HEK293 (cell line): ENCODE measurements at regions not wholly inside any gene's neighbourhood (a gene's known extent, or its start where the extent isn't known, plus 50 kb on each side); places are given as distances from the start of the nearest gene placed in this dataset.

ENCODE experiments used
- EGR2 ChIP-seq: fragments of 450-650 bp; formaldehyde crosslinking; IDR thresholded peaks from 2 replicates; pipeline ENCODE4 v1.5.1; 2016; ENCODE audit warnings: low read depth, missing biosample characterization, missing genetic modification characterization
- HIC1 ChIP-seq: fragments of 450-650 bp; formaldehyde crosslinking; IDR thresholded peaks from 2 replicates; pipeline ENCODE4 v1.5.1; 2016; ENCODE audit warnings: missing biosample characterization, missing genetic modification characterization
- KLF17 ChIP-seq: fragments of 450-650 bp; formaldehyde crosslinking; IDR thresholded peaks from 2 replicates; pipeline ENCODE4 v1.5.1; 2016; ENCODE audit warnings: missing biosample characterization, missing genetic modification characterization
- KLF8 ChIP-seq: fragments of 450-650 bp; formaldehyde crosslinking; IDR thresholded peaks from 2 replicates; pipeline ENCODE4 v1.5.1; 2016; ENCODE audit warnings: missing biosample characterization, missing genetic modification characterization
- PRDM1 ChIP-seq: fragments of 450-650 bp; formaldehyde crosslinking; IDR thresholded peaks from 2 replicates; pipeline ENCODE4; 2016; ENCODE audit warnings: missing biosample characterization, missing genetic modification characterization
- SALL2 ChIP-seq: fragments of 450-650 bp; formaldehyde crosslinking; IDR thresholded peaks from 2 replicates; pipeline ENCODE4 v1.5.0; 2017; ENCODE audit warnings: missing biosample characterization, mild to moderate bottlenecking, missing genetic modification characterization, borderline replicate concordance
- SP2 ChIP-seq: fragments of 450-650 bp; formaldehyde crosslinking; IDR thresholded peaks from 2 replicates; pipeline ENCODE4 v1.5.1; 2016; ENCODE audit warnings: missing biosample characterization, missing genetic modification characterization
- SP3 ChIP-seq: fragments of 450-650 bp; formaldehyde crosslinking; IDR thresholded peaks from 2 replicates; pipeline ENCODE4 v1.5.1; 2016; ENCODE audit warnings: missing biosample characterization, missing genetic modification characterization
- ZBTB20 ChIP-seq: fragments of 450-650 bp; formaldehyde crosslinking; IDR thresholded peaks from 2 replicates; pipeline ENCODE4 v1.5.1; 2016; ENCODE audit warnings: missing biosample characterization, missing genetic modification characterization
- ZBTB26 ChIP-seq: fragments of 450-650 bp; formaldehyde crosslinking; optimal IDR thresholded peaks from 2 replicates; pipeline ENCODE3; 2016; ENCODE audit warnings: missing biosample characterization, mild to moderate bottlenecking, missing genetic modification characterization
- ZFHX2 ChIP-seq: fragments of 450-650 bp; formaldehyde crosslinking; conservative IDR thresholded peaks from 2 replicates; pipeline ENCODE4 v1.5.1; 2016; ENCODE audit warnings: missing biosample characterization, missing genetic modification characterization
- ZFP37 ChIP-seq: fragments of 450-650 bp; formaldehyde crosslinking; IDR thresholded peaks from 2 replicates; pipeline ENCODE4 v1.5.1; 2016; ENCODE audit warnings: missing biosample characterization, missing genetic modification characterization
- ZFP69B ChIP-seq: fragments of 450-650 bp; formaldehyde crosslinking; IDR thresholded peaks from 2 replicates; pipeline ENCODE4 v1.5.1; 2016; ENCODE audit warnings: missing biosample characterization, missing genetic modification characterization
- ZIC2 ChIP-seq: fragments of 450-650 bp; formaldehyde crosslinking; IDR thresholded peaks from 2 replicates; pipeline ENCODE4 v1.5.1; 2016; ENCODE audit warnings: missing biosample characterization, missing genetic modification characterization
- ZNF10 ChIP-seq: fragments of 450-650 bp; formaldehyde crosslinking; IDR thresholded peaks from 2 replicates; pipeline ENCODE4 v1.5.1; 2017; ENCODE audit warnings: missing biosample characterization, missing genetic modification characterization
- ZNF335 ChIP-seq: fragments of 450-650 bp; formaldehyde crosslinking; conservative IDR thresholded peaks from 2 replicates; pipeline ENCODE4 v1.5.1; 2016; ENCODE audit warnings: missing biosample characterization, missing genetic modification characterization
- ZNF394 ChIP-seq: fragments of 450-650 bp; formaldehyde crosslinking; IDR thresholded peaks from 2 replicates; pipeline ENCODE4 v1.5.1; 2016; ENCODE audit warnings: missing biosample characterization, missing genetic modification characterization, mild to moderate bottlenecking, moderate library complexity, borderline replicate concordance
- ZNF398 ChIP-seq: fragments of 450-650 bp; formaldehyde crosslinking; IDR thresholded peaks from 2 replicates; pipeline ENCODE4 v1.5.1; 2017; ENCODE audit warnings: missing biosample characterization, missing genetic modification characterization
- ZNF473 ChIP-seq: fragments of 450-650 bp; formaldehyde crosslinking; IDR thresholded peaks from 2 replicates; pipeline ENCODE4 v1.5.1; 2017; ENCODE audit warnings: missing biosample characterization, missing genetic modification characterization
- ZNF501 ChIP-seq: fragments of 450-650 bp; formaldehyde crosslinking; IDR thresholded peaks from 2 replicates; pipeline ENCODE4 v1.5.1; 2016; ENCODE audit warnings: missing biosample characterization, missing genetic modification characterization
- ZNF530 ChIP-seq: fragments of 450-650 bp; formaldehyde crosslinking; IDR thresholded peaks from 2 replicates; pipeline ENCODE4 v1.5.1; 2016; ENCODE audit warnings: low read depth, missing biosample characterization, missing genetic modification characterization
- ZNF549 ChIP-seq: fragments of 450-650 bp; IDR thresholded peaks from 2 replicates; pipeline ENCODE4 v1.5.1; 2018; ENCODE audit warnings: missing biosample characterization, missing genetic modification characterization, mild to moderate bottlenecking, inconsistent platforms, moderate library complexity
- ZNF558 ChIP-seq: fragments of 450-650 bp; formaldehyde crosslinking; IDR thresholded peaks from 2 replicates; pipeline ENCODE4 v1.5.1; 2016; ENCODE audit warnings: missing biosample characterization, missing genetic modification characterization
- ZNF664 ChIP-seq: fragments of 450-650 bp; formaldehyde crosslinking; IDR thresholded peaks from 2 replicates; pipeline ENCODE4 v1.5.1; 2016; ENCODE audit warnings: missing biosample characterization, missing genetic modification characterization
- ZNF692 ChIP-seq: fragments of 450-650 bp; formaldehyde crosslinking; IDR thresholded peaks from 2 replicates; pipeline ENCODE4 v1.5.1; 2016; ENCODE audit warnings: missing biosample characterization, missing genetic modification characterization
- ZNF704 ChIP-seq: fragments of 450-650 bp; formaldehyde crosslinking; IDR thresholded peaks from 2 replicates; pipeline ENCODE4 v1.5.1; 2016; ENCODE audit warnings: missing biosample characterization, missing genetic modification characterization
- ZNF76 ChIP-seq: fragments of 450-650 bp; formaldehyde crosslinking; IDR thresholded peaks from 2 replicates; pipeline ENCODE4; 2016; ENCODE audit warnings: low read depth, missing biosample characterization, missing genetic modification characterization, borderline replicate concordance
- ZSCAN18 ChIP-seq: fragments of 450-650 bp; formaldehyde crosslinking; IDR thresholded peaks from 2 replicates; pipeline ENCODE4 v1.5.1; 2016; ENCODE audit warnings: missing biosample characterization, missing genetic modification characterization
- ZXDB ChIP-seq: fragments of 450-650 bp; formaldehyde crosslinking; IDR thresholded peaks from 2 replicates; pipeline ENCODE4 v1.5.1; 2016; ENCODE audit warnings: missing biosample characterization, missing genetic modification characterization

- TF ChIP-seq ZNF398 (tag by site-specific recombination) (peak; percentile 84), SP3 (tag by site-specific recombination) (peak; percentile 76), ZNF473 (tag by site-specific recombination) (no peak), EGR2 (tag by site-specific recombination) (0 out of 2 replicates have a peak, but pooled peaks have one; percentile 24), ZNF501 (tag by site-specific recombination) (peak; percentile 29; the same call in 1 of the 2 replicates), KLF8 (tag by site-specific recombination) (peak; percentile 49; the same call in 1 of the 2 replicates), SP2 (tag by site-specific recombination) (peak; percentile 48), ZNF530 (tag by site-specific recombination) (no peak), ZNF692 (tag by site-specific recombination) (no peak), ZNF558 (no peak), SALL2 (tag by site-specific recombination) (no peak), ZNF394 (no peak), ZSCAN18 (no peak), ZNF704 (no peak), ZFP69B (tag by site-specific recombination) (no peak), ZBTB20 (no peak), ZIC2 (tag by site-specific recombination) (0 out of 2 replicates have a peak, but pooled peaks have one; percentile 28), KLF17 (peak; percentile 0; the same call in 1 of the 2 replicates), ZFP37 (tag by site-specific recombination) (no peak), ZNF76 (peak; percentile 51), ZNF549 (tag by site-specific recombination) (no peak), ZFHX2 (tag by site-specific recombination) (no peak; the same call in 1 of the 2 replicates), ZNF335 (peak; percentile 81), ZNF10 (tag by site-specific recombination) (no peak; the same call in 1 of the 2 replicates), ZNF664 (tag by site-specific recombination) (no peak), PRDM1 (peak; percentile 36; the same call in 1 of the 2 replicates), ZBTB26 (tag by site-specific recombination) (peak; percentile 74), HIC1 (tag by site-specific recombination) (no peak), ZXDB (0 out of 2 replicates have a peak, but pooled peaks have one; percentile 45)
These were observed 109.4 kb downstream of the NAV1 start (continued) for GRCh38 chr1:201648066-201648906.
